Glomerular visceral epithelial cell (primary cell): ENCODE measurements at regions not wholly inside any gene's neighbourhood (a gene's known extent, or its start where the extent isn't known, plus 50 kb on each side); places are given as distances from the start of the nearest gene placed in this dataset.

ENCODE experiments used
- DNase-seq: peaks from one replicate; pipeline ENCODE4 v3.0.0-alpha.2; 2016; ENCODE audit errors: extremely low spot score

- no peak for DNase-seq
Observed at GRCh38 chr14:26993556-26993955, 395.7 kb upstream of the NOVA1 start.

- no peak for DNase-seq
Observed at GRCh38 chr14:26995301-26995700, 397.5 kb upstream of the NOVA1 start.

DNA sequence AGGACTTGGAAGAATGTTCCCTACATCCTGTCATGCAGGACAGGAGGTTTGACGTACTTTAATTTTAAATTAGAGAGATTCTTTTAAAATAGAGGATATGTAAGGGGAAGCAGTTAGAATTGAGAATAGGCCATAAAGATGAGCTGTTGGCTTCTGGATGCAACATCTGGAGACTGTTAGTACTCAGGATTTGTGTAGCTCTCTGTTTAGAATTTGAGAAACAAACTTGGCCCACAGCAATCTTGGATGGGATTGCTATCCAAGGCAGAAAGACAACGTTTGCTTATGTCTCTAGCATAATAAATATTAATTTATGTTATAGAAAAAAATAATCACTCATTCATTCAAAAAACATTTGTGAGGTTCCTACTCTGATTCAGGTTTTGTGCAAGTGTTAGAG is 398.4 kb upstream of the NOVA1 start:
- no peak for DNase-seq

GRCh38 chr14:27002179-27002578 is 404.3 kb upstream of the NOVA1 start:
- no peak for DNase-seq

DNA sequence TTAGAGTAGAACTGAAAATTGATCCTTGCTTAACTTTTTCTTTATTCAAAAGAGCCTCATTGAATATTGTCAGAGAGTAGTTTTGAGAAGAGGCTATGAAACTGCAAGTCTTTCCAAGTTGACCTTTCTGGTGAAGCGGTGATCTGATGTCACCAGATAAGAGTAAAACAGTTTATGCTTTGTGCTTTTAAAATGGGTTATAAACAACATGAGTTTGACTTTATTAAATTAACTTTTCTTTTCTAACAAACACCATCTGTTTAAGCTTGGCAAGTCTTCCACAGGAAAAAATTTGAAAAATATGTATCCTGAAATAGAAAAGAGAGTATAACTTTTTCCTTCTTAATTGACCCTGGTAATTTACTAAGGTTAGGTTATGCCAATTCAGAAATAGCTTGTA is 408.7 kb upstream of the NOVA1 start:
- DNase-seq: no peak

- no peak for DNase-seq
Observed at GRCh38 chr14:27008187-27008586, 410.4 kb upstream of the NOVA1 start.

GRCh38 chr14:27012641-27013040 is 414.8 kb upstream of the NOVA1 start:
- DNase-seq: no peak

- DNase-seq: no peak
Observed at GRCh38 chr14:27013678-27014077, 415.8 kb upstream of the NOVA1 start.

- DNase-seq: no peak
Observed at GRCh38 chr14:27015065-27015464, 417.2 kb upstream of the NOVA1 start.

DNA sequence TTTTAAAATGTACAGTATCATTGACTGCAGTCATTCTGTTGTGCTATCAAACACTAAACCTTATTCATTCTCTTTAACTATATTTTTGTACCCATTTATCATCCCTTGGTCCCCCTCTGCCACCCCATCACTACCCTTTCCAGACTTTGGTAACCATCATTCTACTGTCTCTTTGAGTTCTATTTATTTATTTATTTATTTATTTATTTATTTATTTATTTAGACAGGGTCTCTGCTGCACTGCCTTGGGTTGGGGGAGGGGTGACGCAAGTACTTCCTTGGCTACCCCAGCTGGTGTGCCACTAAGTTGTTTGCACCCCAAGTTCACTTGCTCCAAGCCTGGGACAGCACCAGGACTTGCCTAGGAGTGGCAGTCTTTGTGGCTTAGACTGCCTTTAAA is 427.8 kb upstream of the NOVA1 start:
- DNase-seq: no peak

DNA sequence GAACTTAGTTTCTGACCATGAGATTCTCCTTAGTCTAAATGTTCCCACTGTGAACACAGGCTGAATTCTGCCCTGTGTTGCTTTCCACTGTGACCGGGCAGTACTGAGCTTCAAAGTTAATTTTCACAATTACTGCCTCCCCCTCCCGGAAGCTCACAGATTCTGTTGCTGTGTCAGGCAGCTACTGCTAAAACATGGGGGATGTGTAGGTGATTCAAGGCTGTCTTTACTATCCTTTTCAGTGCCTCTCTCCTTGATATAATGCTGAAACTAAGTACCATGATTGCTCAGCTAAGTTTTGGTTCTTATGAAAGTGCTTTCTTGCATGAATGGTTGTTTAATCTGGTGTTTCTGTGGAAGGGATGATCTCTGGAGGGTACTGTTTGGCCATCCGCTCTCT is 428.3 kb upstream of the NOVA1 start:
- no peak for DNase-seq

DNA sequence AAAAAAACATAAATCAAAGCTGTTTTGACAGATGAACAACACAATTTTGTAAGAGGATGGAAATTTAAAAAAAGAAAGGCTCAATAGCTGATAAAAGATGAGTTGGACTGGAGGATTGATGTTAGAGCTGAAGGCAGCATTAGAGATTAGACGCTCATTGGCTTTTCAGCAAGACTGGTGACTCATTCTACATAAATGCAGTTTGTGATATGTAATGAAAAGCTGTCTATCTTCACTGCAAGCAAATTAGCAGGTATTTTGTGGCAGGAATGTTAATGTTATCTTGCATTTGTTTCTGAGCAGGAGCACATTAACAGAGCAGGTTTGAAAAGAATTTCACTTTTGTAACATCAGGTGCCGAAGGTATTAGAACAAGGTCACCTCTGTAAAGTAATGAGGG is 442.7 kb upstream of the NOVA1 start:
- no peak for DNase-seq

DNA sequence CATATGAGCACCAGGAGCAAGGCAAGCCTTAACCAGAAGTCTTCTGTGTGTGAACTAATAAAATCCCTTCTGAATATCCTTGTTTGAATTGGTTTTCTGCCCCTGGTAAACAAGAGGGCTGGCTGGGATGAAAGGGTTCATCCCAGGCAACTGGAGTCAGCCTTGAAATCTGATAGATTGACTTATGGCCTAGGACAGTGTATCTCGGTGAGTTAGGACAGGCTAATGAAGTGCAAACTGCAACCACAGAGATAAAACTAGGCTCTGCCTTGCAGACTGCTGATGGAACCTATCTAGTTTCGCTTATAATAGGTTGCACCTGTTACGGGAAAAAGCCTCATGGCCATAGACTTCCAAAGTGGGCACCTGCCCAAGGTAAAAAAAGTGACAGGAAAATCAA is 451.9 kb upstream of the NOVA1 start:
- no peak for DNase-seq

GRCh38 chr14:27050208-27050607 is 452.4 kb upstream of the NOVA1 start:
- no peak for DNase-seq

DNA sequence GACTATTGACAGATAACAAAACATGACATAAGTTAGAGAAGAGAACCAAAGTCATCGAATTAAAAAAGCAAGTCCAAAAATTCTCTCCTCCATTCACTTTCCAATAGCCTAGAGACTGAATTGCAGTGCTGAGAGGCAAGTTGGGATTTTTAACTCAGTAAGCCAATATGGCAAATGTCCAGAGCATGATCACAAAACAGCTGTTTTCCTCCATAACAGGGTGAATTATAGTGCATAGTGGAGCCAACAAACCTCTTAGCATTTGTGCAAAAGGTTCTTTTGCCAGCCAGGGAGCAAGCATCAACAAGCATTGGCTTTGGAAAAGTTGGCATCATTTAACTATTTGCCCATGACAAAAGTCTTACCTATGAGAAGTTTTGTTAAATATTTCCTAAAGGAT is 458.8 kb upstream of the NOVA1 start:
- no peak for DNase-seq

DNA sequence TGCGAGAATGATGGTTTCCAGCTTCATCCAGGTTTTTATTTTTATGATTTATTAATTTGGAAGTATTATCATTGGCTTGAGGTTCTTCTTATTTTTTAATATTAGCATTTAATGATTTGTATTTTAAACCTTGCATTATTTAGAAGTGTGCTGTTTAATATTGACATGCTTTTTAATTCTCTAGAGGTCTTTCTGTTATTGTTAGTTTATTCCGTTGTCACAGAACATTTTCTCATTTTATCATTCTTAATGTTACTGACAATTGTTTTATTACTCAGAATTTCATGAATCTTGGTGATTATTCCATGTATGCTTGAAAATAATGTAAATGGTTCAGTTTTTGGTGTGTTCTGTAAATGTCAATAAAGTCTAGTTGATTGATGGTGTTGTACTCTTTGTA is 463.5 kb upstream of the NOVA1 start:
- no peak for DNase-seq

- DNase-seq: no peak
Observed at GRCh38 chr14:27063959-27064358, 466.1 kb upstream of the NOVA1 start.

DNA sequence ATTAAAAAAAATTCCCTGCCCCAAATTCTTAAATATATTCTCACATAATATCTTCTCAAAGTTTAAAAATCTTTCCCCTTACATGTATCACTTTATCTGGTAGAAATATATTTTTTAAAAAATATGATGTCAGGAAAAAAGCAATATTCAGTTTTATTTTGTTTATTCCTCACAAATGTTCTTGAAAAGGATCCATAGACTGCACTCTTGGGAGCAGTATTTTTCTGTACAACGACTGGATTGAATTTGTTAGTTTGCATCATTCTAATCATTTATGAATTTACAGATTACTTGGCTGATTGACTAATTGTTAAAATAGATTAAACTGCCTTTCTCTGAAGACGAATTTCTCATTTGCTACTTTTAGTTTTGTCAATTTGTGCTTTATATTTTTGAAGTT is 468.1 kb upstream of the NOVA1 start:
- no peak for DNase-seq

- DNase-seq: no peak
Observed at GRCh38 chr14:27067961-27068360, 470.1 kb upstream of the NOVA1 start.

DNA sequence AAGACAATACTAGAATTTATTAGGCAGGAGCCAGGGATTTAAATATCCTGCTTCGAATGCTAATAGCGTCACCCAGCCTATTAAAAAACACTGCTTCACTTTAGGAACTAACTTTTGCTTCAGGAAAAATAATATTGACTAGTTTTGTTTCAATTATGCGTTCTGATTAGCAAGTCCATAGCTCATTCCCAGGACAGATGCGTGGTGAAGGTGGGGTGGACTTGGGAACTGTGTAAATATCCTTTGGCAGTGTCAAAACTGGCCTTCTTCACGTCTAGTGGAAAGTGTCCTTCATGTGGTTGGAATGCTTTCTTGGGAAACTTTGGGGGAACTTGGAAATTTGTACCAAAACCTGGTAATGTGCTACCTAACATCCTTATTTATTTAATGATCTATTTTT is 474.8 kb upstream of the NOVA1 start:
- no peak for DNase-seq

GRCh38 chr14:27075503-27075902 is 477.7 kb upstream of the NOVA1 start:
- DNase-seq: no peak

DNA sequence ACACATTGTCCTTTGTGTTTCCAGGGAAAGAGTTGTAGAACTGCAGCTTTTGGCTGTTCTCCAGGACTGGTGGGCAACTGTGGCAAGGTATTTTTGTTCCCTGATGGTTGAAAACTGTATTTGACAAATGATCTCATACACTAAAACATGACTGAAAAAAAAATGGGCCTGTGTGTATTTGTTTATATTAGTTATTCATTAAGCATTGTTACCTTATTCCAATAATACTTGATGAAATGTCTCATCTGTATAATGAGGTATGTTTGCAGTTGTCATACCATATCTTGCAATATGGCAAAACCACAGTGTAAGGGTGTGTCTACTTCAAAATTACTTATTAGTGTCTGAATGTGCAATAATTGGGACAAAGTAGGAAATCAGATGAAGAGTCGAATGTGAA is 479.4 kb upstream of the NOVA1 start:
- DNase-seq: no peak

DNA sequence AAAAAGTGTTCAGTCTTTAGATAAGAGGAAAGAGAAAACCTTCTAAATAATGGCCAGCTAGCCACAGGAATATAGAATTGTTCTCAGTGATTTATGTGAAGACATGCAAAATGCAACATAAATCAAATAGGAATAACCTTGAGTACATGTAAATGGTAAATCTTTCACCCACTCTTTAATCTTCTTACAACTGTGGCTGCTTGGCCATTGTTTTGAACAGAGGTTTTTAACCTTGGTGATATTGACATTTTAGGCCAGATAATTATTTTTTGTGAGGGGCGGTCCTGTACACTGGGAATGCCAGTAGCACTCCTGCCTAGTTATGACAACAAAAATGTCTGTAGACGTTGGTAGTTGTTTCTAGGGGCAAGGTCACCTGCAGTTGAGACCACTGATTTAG is 479.9 kb upstream of the NOVA1 start:
- no peak for DNase-seq

DNA sequence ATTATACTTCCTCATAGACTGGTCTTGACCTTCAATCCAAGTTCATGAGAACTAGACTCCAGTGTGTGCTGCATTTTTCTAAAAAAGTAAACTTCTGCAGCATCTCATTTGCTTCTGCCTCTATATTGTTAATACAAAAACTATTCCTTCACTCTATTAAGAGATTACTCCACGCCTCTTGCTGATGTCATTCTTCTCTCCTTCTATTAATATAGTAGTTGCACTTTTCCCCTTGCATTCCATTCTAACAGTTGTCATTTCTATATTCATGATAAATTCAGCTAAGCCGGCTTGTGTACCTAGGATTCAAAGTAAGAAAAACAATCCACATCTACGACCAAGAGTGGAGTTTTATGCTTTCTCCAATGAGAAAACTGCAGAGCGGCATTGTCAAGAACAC is 480.4 kb upstream of the NOVA1 start:
- DNase-seq: no peak

- DNase-seq: no peak
Observed at GRCh38 chr14:27079716-27080115, 481.9 kb upstream of the NOVA1 start.
